AG09319 (cell line): ENCODE measurements at regions not wholly inside any gene's neighbourhood (a gene's known extent, or its start where the extent isn't known, plus 50 kb on each side); places are given as distances from the start of the nearest gene placed in this dataset.

ENCODE experiments used
- DNase-seq: peaks from one replicate; pipeline ENCODE4 v3.0.0-alpha.2; 2010; ENCODE audit warnings: low read depth; ENCODE audit errors: extremely low read depth
- TF ChIP-seq, protein P1 (sequence below): IDR thresholded peaks from 2 replicates; pipeline ENCODE4 v1.5.1; 2011; ENCODE audit warnings: low read depth, mild to moderate bottlenecking, inconsistent platforms, low read length, moderate library complexity

DNA sequence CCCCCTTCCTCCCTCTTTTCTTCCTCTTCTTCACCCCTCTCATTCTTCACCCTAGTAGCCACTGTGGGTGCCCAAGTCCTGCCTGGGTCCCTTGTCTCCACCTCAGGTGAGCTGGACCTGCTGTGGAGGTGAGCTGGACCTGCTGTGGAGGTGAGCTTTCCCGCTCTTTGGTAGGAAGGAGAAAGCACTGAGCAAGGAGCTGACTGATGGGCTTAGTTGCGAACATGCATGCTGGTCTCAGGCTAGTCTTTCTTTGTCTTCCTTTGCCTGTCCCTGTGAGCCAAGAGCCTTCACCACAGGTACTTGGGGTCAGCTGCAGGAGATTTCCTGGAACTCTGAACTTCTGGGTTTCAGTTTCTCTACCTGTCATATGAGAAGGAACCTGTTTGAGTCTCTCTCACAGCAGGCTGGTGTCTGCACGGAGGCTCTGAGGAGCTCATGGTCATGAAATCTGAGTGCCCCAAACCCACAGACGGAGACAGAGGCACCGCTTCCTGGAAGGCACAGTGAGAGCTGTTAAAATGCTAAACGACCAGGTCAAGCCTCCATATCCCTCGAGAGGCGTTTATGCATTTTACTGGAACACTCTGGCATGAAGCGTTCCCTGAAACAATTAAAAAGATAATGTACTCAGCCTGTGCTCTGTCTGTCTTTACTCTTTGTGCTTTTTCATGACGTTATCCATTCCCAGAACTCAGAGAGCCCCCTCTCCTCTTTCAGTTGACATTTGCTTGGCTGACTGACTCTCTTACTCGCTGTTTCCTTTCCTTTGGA, 69.5 kb downstream of the RHOU start:
- DNase-seq, result no peak
- TF ChIP-seq, protein P1, sequence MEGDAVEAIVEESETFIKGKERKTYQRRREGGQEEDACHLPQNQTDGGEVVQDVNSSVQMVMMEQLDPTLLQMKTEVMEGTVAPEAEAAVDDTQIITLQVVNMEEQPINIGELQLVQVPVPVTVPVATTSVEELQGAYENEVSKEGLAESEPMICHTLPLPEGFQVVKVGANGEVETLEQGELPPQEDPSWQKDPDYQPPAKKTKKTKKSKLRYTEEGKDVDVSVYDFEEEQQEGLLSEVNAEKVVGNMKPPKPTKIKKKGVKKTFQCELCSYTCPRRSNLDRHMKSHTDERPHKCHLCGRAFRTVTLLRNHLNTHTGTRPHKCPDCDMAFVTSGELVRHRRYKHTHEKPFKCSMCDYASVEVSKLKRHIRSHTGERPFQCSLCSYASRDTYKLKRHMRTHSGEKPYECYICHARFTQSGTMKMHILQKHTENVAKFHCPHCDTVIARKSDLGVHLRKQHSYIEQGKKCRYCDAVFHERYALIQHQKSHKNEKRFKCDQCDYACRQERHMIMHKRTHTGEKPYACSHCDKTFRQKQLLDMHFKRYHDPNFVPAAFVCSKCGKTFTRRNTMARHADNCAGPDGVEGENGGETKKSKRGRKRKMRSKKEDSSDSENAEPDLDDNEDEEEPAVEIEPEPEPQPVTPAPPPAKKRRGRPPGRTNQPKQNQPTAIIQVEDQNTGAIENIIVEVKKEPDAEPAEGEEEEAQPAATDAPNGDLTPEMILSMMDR, result no peak

DNA sequence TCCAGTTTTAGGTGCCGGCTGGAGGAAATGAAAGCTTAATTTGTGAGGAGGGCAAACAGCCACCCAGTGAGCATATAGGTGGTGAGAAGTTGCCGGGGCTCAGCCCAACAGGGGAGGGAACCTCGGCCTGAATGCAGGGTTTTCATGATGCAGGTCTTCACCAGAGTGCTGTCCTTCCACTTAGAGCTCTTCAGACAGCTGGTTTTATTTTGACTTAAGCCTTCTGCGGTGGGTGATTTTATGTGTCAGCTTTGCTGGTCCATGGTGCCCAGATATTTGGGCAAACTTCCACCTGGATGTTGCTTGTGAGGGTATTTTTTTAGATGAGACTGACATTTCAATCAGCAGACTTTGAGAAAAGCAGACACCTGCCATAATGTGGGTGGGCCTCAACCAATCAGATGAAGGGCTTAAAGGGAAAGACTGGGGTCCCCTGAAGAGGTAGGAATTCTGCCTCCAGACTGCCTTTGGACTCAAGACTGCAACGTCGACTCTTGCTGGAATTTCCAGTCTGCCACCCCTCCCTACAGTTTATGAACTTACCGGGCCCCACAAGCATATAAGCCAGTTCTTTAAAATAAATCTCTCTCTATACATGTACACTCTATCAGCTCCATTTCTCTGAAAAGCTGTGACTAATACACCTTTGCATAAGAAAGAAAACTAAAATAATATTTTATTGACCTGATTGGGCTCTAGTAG, 72.8 kb downstream of the RHOU start:
- DNase-seq, result no peak
- TF ChIP-seq, protein P1, result no peak

DNA sequence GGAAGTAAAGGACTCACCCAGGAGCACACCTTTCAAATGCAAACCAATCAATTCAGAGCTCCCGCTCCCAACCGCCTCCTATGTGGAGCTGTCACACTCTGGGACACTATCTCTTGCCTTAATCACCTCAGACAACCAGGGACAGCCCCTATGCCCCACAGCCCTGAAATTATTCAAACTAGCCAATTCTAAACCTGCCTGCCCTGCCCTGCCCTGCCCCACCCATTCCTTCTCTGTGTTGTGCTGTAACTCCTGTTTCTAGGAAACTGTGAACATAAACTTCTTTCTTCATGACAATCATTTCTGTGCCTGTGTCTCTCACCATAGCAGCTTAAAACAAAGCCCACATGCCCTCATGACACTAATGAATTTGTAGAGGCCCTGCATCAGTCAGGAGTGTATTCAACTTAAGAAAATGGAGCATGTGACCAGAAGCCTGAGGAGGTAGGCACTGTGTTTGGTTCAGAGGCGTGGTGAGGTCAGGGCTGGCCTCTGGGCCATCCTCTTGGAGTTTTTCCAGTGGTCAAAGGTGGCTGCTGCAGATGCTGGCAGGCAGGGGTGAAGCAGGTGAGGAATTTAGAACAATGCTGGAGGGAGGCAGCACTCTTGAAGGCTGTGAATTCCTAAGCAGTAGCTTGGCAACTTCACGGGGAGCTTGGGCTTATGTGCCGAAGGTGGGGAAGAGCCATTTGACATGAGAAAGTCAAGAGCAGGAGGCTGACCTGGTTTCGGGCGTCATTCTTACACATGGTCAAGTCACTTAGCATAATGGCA, 74.5 kb downstream of the RHOU start:
- TF ChIP-seq, protein P1, result no peak
- DNase-seq, result no peak

DNA sequence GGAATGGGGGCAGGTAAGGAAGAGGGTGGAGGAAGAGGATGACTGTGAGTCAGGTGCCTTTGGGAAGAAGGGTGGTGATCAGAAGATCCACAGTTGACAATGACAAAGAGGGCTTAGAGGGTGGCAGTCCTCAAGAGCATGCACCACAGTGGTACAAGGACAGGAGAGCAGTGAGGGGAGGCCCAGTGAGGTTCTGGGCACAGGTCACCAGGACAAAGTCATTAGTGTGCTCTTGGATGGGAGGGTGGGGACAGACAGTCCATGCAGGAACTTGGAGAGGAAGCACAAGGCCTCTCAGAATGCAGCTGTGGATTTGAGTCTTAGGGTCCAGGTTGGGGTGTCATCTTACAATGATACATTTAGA, 75.1 kb downstream of the RHOU start:
- TF ChIP-seq, protein P1, result no peak
- no peak for DNase-seq

DNA sequence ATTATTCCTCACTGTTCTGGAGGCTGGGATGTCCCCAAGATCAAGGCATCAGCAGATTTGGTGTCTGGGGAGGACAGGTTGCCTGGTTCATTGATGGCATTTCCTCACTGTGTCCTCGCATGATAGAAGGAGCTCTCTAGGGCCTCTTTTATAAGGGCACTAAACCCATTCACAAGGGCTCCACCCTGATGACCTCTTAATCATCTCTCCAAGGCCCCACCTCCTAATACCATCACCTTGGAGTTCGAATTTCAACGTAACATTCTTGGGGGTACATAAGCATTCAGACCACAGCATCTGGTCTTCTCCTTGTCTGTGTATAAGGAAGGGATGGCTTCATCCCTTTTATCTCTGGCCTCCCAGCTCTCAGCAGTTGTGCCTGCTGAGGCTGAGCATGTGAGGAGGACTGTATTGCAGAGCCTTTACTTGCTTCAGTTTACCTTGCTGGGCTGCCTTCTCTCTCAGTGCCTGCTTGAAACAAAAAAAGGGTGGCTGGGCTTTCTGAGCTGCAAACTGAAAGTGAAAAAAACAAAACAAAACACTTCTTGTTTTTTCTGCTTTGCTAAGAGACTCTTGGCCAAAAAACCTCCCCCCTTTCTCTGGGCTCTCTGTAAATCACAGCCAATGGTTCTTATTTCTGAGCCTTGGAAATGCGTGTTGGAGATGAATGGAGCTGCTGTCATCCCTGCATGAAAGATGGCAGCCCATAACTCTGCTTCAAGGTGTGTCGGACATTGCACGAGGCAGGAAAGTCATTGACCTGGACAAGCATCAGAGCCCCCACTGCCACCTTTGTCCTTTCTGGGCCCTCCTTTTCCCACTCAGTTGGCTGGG, 75.8 kb downstream of the RHOU start:
- TF ChIP-seq, protein P1, result no peak
- no peak for DNase-seq

DNA sequence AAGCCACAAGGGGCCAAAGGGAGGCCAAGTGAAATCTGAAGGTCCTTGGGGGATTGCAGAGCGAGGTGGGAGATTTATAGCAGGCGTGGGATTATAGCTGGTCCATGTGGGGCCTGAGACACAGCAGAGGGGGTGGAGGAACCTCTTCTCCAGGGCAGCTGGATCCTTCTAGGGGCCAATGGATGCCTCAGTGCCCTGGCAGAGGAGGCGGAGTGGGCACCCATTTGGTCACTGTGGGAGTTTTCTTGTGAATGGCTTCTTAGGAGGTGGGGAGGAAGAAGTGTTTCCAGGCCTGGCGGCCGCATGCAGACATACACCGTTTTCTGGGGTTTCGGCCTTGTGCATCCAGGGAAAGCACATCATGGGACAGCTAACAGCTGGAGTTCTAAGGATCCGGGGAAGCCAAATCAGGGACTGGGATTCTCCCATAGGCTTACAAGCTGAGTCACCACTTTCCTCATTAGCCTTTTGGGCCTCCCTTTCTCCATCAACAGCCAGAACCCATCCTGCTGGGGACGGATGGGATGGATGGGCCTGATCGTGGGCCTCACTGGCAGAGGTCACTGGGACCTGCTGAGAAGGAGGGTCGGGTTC, 76.5 kb downstream of the RHOU start:
- TF ChIP-seq, protein P1, result no peak
- DNase-seq, result no peak
